NT2/D1 (cell line): ENCODE measurements at regions not wholly inside any gene's neighbourhood (a gene's known extent, or its start where the extent isn't known, plus 50 kb on each side); places are given as distances from the start of the nearest gene placed in this dataset.

Experiments used
- SUZ12 ChIP-seq: IDR thresholded peaks from 2 replicates; pipeline ENCODE4 v1.6.1; 2011; ENCODE audit not compliant: insufficient read length, insufficient read depth; ENCODE audit errors: extremely low read depth
- YY1 ChIP-seq: IDR thresholded peaks from 2 replicates; pipeline ENCODE4 v1.6.1; 2011; ENCODE audit not compliant: insufficient read length, insufficient read depth

GRCh38 chr10:104512800-104513199, 128.3 kb upstream of the SORCS3 start:
- TF ChIP-seq SUZ12, result no peak
- TF ChIP-seq YY1, result no peak
